Retinal pigment epithelial cell (primary cell): ENCODE measurements at regions not wholly inside any gene's neighbourhood (a gene's known extent, or its start where the extent isn't known, plus 50 kb on each side); places are given as distances from the start of the nearest gene placed in this dataset.
A peak's percentile ranks its signal among the peaks of the same experiment; 100 is the strongest.

Source experiments
- DNase-seq: peaks from one replicate; pipeline ENCODE4 v3.0.0-alpha.2; 2010; ENCODE audit warnings: low read depth
- H3K4me3 ChIP-seq: 2 replicates; pipeline ENCODE4 v1.5.1; 2011; ENCODE audit warnings: mild to moderate bottlenecking, low read length, control low read depth, moderate library complexity
- TF ChIP-seq, protein P1 (sequence below): conservative IDR thresholded peaks from 2 replicates; pipeline ENCODE4 v1.5.1; 2011; ENCODE audit warnings: low read depth, low read length, control low read depth, inconsistent platforms

DNA sequence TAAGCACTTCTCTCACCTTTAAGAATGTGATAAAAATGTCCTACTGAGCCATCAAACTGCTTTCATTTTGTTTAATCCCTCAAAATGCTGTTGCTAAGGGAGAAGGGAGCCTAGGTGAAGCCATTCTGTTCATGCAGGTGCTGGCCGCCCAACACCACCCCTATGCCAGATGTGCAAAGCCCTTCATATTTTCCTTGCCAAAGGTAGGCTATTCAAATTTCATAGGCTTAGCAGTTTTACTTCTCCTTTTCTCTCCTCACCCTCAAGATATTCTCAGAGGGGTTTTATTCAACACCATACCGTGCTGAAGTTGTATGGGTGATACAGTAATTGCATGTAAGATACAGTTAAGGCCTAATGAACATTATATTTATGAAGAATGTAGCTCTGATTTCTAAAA lies 461.7 kb downstream of the GXYLT1 start:
- H3K4me3 ChIP-seq: no peak overlapping the region
- TF ChIP-seq, protein P1, sequence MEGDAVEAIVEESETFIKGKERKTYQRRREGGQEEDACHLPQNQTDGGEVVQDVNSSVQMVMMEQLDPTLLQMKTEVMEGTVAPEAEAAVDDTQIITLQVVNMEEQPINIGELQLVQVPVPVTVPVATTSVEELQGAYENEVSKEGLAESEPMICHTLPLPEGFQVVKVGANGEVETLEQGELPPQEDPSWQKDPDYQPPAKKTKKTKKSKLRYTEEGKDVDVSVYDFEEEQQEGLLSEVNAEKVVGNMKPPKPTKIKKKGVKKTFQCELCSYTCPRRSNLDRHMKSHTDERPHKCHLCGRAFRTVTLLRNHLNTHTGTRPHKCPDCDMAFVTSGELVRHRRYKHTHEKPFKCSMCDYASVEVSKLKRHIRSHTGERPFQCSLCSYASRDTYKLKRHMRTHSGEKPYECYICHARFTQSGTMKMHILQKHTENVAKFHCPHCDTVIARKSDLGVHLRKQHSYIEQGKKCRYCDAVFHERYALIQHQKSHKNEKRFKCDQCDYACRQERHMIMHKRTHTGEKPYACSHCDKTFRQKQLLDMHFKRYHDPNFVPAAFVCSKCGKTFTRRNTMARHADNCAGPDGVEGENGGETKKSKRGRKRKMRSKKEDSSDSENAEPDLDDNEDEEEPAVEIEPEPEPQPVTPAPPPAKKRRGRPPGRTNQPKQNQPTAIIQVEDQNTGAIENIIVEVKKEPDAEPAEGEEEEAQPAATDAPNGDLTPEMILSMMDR: no peak
- no peak for DNase-seq

- no peak overlapping the region for H3K4me3 ChIP-seq
- no peak for DNase-seq
- TF ChIP-seq, protein P1: peak; percentile 9
These were observed 462.8 kb downstream of the GXYLT1 start for GRCh38 chr12:41681898-41682297.

DNA sequence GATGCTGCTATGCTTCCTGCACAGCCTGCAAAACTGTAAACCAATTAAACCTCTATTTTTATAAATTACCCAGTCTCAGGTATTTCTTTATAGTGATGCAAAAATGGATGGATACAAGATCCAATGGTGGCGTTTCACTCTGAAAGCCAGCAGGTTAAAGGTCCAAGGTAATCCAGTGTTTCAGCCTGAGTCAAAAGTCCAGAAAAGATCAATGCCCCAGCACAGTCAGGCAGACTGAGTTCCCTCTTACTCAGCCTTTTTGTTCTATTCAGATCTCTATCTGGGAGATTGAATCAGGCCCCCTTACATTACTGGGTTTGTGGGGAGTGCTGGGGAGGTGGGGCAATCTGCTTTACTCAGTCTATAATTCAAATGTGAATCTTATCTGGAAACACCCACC lies 464.5 kb downstream of the GXYLT1 start:
- TF ChIP-seq, protein P1: no peak
- DNase-seq: no peak
- no peak overlapping the region for H3K4me3 ChIP-seq

DNA sequence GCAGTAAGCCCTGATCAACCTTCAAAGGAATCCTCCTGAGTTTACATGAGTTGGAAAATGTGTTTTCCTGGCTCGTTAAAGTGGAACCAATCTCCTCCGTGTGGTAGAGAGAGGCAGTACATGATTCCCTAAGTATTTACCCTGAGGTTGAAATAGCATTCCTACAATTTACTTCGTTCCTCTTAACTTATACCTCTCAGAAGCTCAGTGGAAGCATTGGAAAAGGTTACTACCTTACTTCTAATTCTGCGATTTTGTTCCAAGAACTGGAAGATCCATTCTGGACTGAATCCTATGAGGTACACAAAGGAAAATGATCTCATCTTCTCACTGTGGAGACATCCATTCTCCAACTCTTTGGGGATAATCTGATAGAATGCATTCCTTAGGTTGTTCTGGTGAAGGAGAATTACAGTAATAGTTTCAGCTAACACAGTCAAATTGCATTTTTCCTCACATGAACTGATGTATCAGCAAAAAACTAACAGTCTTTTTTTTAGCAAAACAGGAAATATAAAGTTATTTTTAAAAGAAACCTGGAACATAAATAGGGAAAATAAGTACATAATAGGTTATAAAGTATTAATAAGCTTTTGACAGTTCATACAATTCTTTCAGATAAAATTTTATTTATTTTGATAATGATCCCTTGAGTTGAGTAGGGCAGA lies 475.6 kb downstream of the PDZRN4 start:
- H3K4me3 ChIP-seq: no peak overlapping the region
- peak; percentile 15 for DNase-seq
- TF ChIP-seq, protein P1: peak; percentile 77

- DNase-seq: no peak
- TF ChIP-seq, protein P1: no peak
- no peak overlapping the region for H3K4me3 ChIP-seq
These were observed 473.1 kb downstream of the PDZRN4 start for GRCh38 chr12:41661141-41661765.

GRCh38 chr12:41656454-41656853 lies 468.3 kb downstream of the PDZRN4 start:
- no peak for DNase-seq
- no peak overlapping the region for H3K4me3 ChIP-seq
- TF ChIP-seq, protein P1: no peak
